NCI-H2107 (cell line): ENCODE measurements at regions not wholly inside any gene's neighbourhood (a gene's known extent, or its start where the extent isn't known, plus 50 kb on each side); places are given as distances from the start of the nearest gene placed in this dataset.
"Not testable (repeated sequence)": the region's sequence is repeated elsewhere in the genome, so short reads cannot be mapped to it uniquely, and the experiment has no call there.

Experiments
- DNase-seq: peaks from one replicate; lab custom pipeline; 2025; lab: John Stamatoyannopoulos, UW

GRCh38 chr2:5150871-5151270, 541.3 kb upstream of the SOX11 start:
- no peak for DNase-seq

GRCh38 chr2:5164776-5165525, 527.2 kb upstream of the SOX11 start:
- DNase-seq, result no peak

GRCh38 chr2:5172923-5173322, 519.3 kb upstream of the SOX11 start:
- no peak for DNase-seq

GRCh38 chr2:5173876-5174535, 518.2 kb upstream of the SOX11 start:
- DNase-seq, result no peak

- no peak for DNase-seq
Measured at GRCh38 chr2:5175231-5175630, 517.0 kb upstream of the SOX11 start.

GRCh38 chr2:5176764-5177163, 515.4 kb upstream of the SOX11 start:
- no peak for DNase-seq

- no peak for DNase-seq
Measured at GRCh38 chr2:5183031-5183430, 509.2 kb upstream of the SOX11 start.

GRCh38 chr2:5187283-5187682, 504.9 kb upstream of the SOX11 start:
- no peak for DNase-seq

- DNase-seq, result no peak
Measured at GRCh38 chr2:5188636-5189035, 503.5 kb upstream of the SOX11 start.

GRCh38 chr2:5190023-5190422, 502.2 kb upstream of the SOX11 start:
- DNase-seq, result no peak

GRCh38 chr2:5195636-5196035, 496.5 kb upstream of the SOX11 start:
- no peak for DNase-seq

GRCh38 chr2:5203134-5203755, 488.9 kb upstream of the SOX11 start:
- DNase-seq, result no peak

GRCh38 chr2:5206742-5207141, 485.4 kb upstream of the SOX11 start:
- not testable (repeated sequence) for DNase-seq

- no peak for DNase-seq
Measured at GRCh38 chr2:5215989-5216607, 476.1 kb upstream of the SOX11 start.

- DNase-seq, result no peak
Measured at GRCh38 chr2:5227062-5227699, 465.0 kb upstream of the SOX11 start.

GRCh38 chr2:5229574-5229973, 462.6 kb upstream of the SOX11 start:
- no peak for DNase-seq

GRCh38 chr2:5230444-5230843, 461.7 kb upstream of the SOX11 start:
- no peak for DNase-seq

GRCh38 chr2:5230855-5231254, 461.3 kb upstream of the SOX11 start:
- no peak for DNase-seq

GRCh38 chr2:5231287-5231686, 460.9 kb upstream of the SOX11 start:
- no peak for DNase-seq

- no peak for DNase-seq
Measured at GRCh38 chr2:5234563-5234962, 457.6 kb upstream of the SOX11 start.

- no peak for DNase-seq
Measured at GRCh38 chr2:5235701-5236100, 456.5 kb upstream of the SOX11 start.

GRCh38 chr2:5236249-5236648, 455.9 kb upstream of the SOX11 start:
- DNase-seq, result no peak
